CD14-positive monocyte (primary cell): ENCODE measurements at regions not wholly inside any gene's neighbourhood (a gene's known extent, or its start where the extent isn't known, plus 50 kb on each side); places are given as distances from the start of the nearest gene placed in this dataset.

Source experiments
- DNase-seq, 3 donors: peaks; one replicate each; pipeline ENCODE4 v3.0.0-alpha.2; 2011 to 2022
- H2AFZ ChIP-seq: 2 replicates; pipeline ENCODE4 v1.6.0; 2012; ENCODE audit warnings: mild to moderate bottlenecking, low read depth, low read length, inconsistent platforms; ENCODE audit not compliant: insufficient read depth, poor library complexity, severe bottlenecking
- H3K27ac ChIP-seq, 2 donors: 1 replicate in 1 of 2; 2 replicates in 1 of 2; pipeline ENCODE4 v1.5.1; 2012 to 2013; ENCODE audit warnings: low read length in 2 of 2, control low read depth in 1 of 2, inconsistent platforms in 1 of 2, low read depth in 1 of 2, mild to moderate bottlenecking in 1 of 2
- H3K27me3 ChIP-seq, 2 donors: one replicate each; pipeline versions ENCODE4 v1.6.0 to v1.6.1; 2011 to 2013; ENCODE audit warnings: low read length in 2 of 2; ENCODE audit not compliant: control insufficient read depth in 2 of 2, insufficient read depth in 2 of 2
- H3K36me3 ChIP-seq, 2 donors: replicated peaks in 1 of 2; 1 replicate in 1 of 2; 2 replicates in 1 of 2; pipeline versions ENCODE4 v1.5.1 to v1.6.1; 2012 to 2013; ENCODE audit warnings: low read length in 2 of 2, control low read depth in 1 of 2, inconsistent platforms in 1 of 2, mild to moderate bottlenecking in 1 of 2; ENCODE audit not compliant: insufficient read depth in 2 of 2, control insufficient read depth in 1 of 2
- H3K4me1 ChIP-seq, 2 donors: 1 replicate in 1 of 2; 2 replicates in 1 of 2; pipeline versions ENCODE4 v1.5.1 to v1.6.1; 2012 to 2013; ENCODE audit warnings: low read length in 2 of 2, control low read depth in 1 of 2, inconsistent platforms in 1 of 2, mild to moderate bottlenecking in 1 of 2, moderate library complexity in 1 of 2; ENCODE audit not compliant: insufficient read depth in 2 of 2, control insufficient read depth in 1 of 2
- H3K4me2 ChIP-seq: replicated peaks from 2 replicates; pipeline ENCODE3; 2012; ENCODE audit warnings: low read length, moderate library complexity, mild to moderate bottlenecking; ENCODE audit not compliant: poor library complexity, severe bottlenecking; ENCODE audit errors: extremely low read depth
- H3K4me3 ChIP-seq, 3 experiments: fragments of 200-600 bp in 1 of 3; sonication (generic) in 1 of 3; replicated peaks in 1 of 3; 1 replicate in 2 of 3; 2 replicates in 1 of 3; pipeline ENCODE4 v1.5.1; 2011 to 2013; ENCODE audit warnings: low read length in 3 of 3, mild to moderate bottlenecking in 3 of 3, control low read depth in 2 of 3, low read depth in 2 of 3, inconsistent platforms in 1 of 3, moderate library complexity in 1 of 3
- H3K79me2 ChIP-seq: 2 replicates; pipeline ENCODE4 v1.6.0; 2012; ENCODE audit warnings: mild to moderate bottlenecking, control low read depth, inconsistent platforms, low read length, moderate library complexity; ENCODE audit not compliant: insufficient read depth
- H3K9ac ChIP-seq: 2 replicates; pipeline ENCODE4 v1.6.0; 2017; ENCODE audit warnings: low read length, mild to moderate bottlenecking; ENCODE audit not compliant: insufficient read depth, poor library complexity, severe bottlenecking
- H3K9me3 ChIP-seq, 2 donors: replicated peaks in 1 of 2; 1 replicate in 1 of 2; 2 replicates in 1 of 2; pipeline versions ENCODE4 v1.5.1 to v1.6.1; 2012 to 2013; ENCODE audit warnings: low read length in 2 of 2, control low read depth in 1 of 2; ENCODE audit not compliant: control insufficient read depth in 1 of 2, insufficient read depth in 1 of 2
- H4K20me1 ChIP-seq: 2 replicates; pipeline ENCODE4 v1.6.0; 2012; ENCODE audit warnings: mild to moderate bottlenecking, low read length, control low read depth, moderate library complexity; ENCODE audit not compliant: insufficient read depth
- H3K27ac Mint-ChIP-seq, 7 donors: one replicate each; pipeline ENCODE4 v1.8.0; 2020; ENCODE audit warnings: mild to moderate bottlenecking in 7 of 7, mixed read lengths in 7 of 7, moderate library complexity in 6 of 7, inconsistent platforms in 2 of 7
- H3K27me3 Mint-ChIP-seq, 3 donors: one replicate each; pipeline ENCODE4 v1.8.0; 2021 to 2022; ENCODE audit warnings: low read depth in 3 of 3, mild to moderate bottlenecking in 3 of 3, mixed read lengths in 3 of 3, moderate library complexity in 3 of 3, inconsistent platforms in 1 of 3
- H3K36me3 Mint-ChIP-seq, 2 donors: one replicate each; pipeline ENCODE4 v1.8.0; 2020; ENCODE audit warnings: mixed read lengths in 2 of 2, inconsistent platforms in 1 of 2, mild to moderate bottlenecking in 1 of 2
- H3K4me1 Mint-ChIP-seq: one replicate; pipeline ENCODE4 v1.8.0; 2020; ENCODE audit warnings: mild to moderate bottlenecking, mixed read lengths
- H3K4me3 Mint-ChIP-seq, 2 donors: one replicate each; pipeline ENCODE4 v1.8.0; 2020; ENCODE audit warnings: mild to moderate bottlenecking in 2 of 2, mixed read lengths in 2 of 2, moderate library complexity in 1 of 2
- H3K9me3 Mint-ChIP-seq, 7 donors: one replicate each; pipeline ENCODE4 v1.8.0; 2020 to 2022; ENCODE audit warnings: mixed read lengths in 7 of 7, mild to moderate bottlenecking in 6 of 7, moderate library complexity in 6 of 7, inconsistent platforms in 2 of 7
- CTCF ChIP-seq: fragments of 200-600 bp; IDR thresholded peaks from one replicate; pipeline ENCODE4 v1.8.0; 2022; ENCODE audit warnings: antibody characterized with exemption, mild to moderate bottlenecking
- WGBS: methylation state at CpG from one replicate; pipeline ENCODE4 v1.1.5; 2013; ENCODE audit warnings: missing lambda C conversion rate; ENCODE audit not compliant: insufficient coverage; 5-methylcytosine and 5-hydroxymethylcytosine counted together
- intact Hi-C, 2 donors: fragments of 100-400 bp; cut with micrococcal nuclease; formaldehyde crosslinking; loops; one replicate each; pipeline versions ENCODE4 v1.15.0 to v1.15.1; 2023

- H3K27me3 Mint-ChIP-seq, result peaks cover 4 to 13% (median 4%) of the 10 kb centered on the region in 3 donors
Measured at GRCh38 chr1:29810121-29811120, 574.1 kb downstream of the PTPRU start.

More at GRCh38 chr1:29810121-29811120, 574.1 kb downstream of the PTPRU start:
- H3K4me1 ChIP-seq, result no peaks in the 10 kb centered on the region
- intact Hi-C loops, result no loop called here
- no peaks in the 10 kb centered on the region for H3K79me2 ChIP-seq
- no peaks in the 10 kb centered on the region for H3K36me3 Mint-ChIP-seq
- no peaks in the 10 kb centered on the region for H3K4me1 Mint-ChIP-seq
- no peak overlapping the region for H3K4me3 Mint-ChIP-seq
- H3K9ac ChIP-seq, result no peak overlapping the region
- no peak overlapping the region for H3K27ac ChIP-seq
- no peak overlapping the region for H3K4me3 ChIP-seq
- no peak overlapping the region for H3K4me2 ChIP-seq
- no peaks in the 10 kb centered on the region for H3K9me3 ChIP-seq
- 81% methylated on average over 9 of the region's 22 CpGs for WGBS
- no peak for DNase-seq
- H3K27me3 ChIP-seq, result no peaks in the 10 kb centered on the region
- H3K27ac Mint-ChIP-seq, result no peak overlapping the region
- TF ChIP-seq CTCF, result no peak
- no peak overlapping the region for H2AFZ ChIP-seq
- H3K9me3 Mint-ChIP-seq, result no peaks in the 10 kb centered on the region
- no peaks in the 10 kb centered on the region for H4K20me1 ChIP-seq
- no peaks in the 10 kb centered on the region for H3K36me3 ChIP-seq
